MG63 (cell line): ENCODE measurements at regions not wholly inside any gene's neighbourhood (a gene's known extent, or its start where the extent isn't known, plus 50 kb on each side); places are given as distances from the start of the nearest gene placed in this dataset.

Experiments used
- DNase-seq: peaks from one replicate; pipeline ENCODE4 v3.0.0-alpha.2; 2020
- H3K27me3 ChIP-seq: fragments of 250-450 bp; sonication (Bioruptor Pico); 2 replicates; pipeline ENCODE4 v1.5.1; 2020; ENCODE audit warnings: mild to moderate bottlenecking, moderate library complexity
- H3K36me3 ChIP-seq: fragments of 250-450 bp; sonication (Bioruptor Pico); 2 replicates; pipeline ENCODE4 v1.5.1; 2020; ENCODE audit warnings: mild to moderate bottlenecking, moderate library complexity
- H3K4me3 ChIP-seq: fragments of 250-450 bp; sonication (Bioruptor Pico); 2 replicates; pipeline ENCODE4 v1.5.1; 2020; ENCODE audit warnings: mild to moderate bottlenecking, moderate library complexity
- H3K9me3 ChIP-seq: fragments of 250-450 bp; sonication (Bioruptor Pico); 2 replicates; pipeline ENCODE4 v1.5.1; 2020; ENCODE audit warnings: mild to moderate bottlenecking, moderate library complexity

- H3K4me3 ChIP-seq: no peak overlapping the region
- no peaks in the 10 kb centered on the region for H3K9me3 ChIP-seq
- DNase-seq: no peak
Measured at GRCh38 chr6:167493310-167493709, 168.4 kb downstream of the TTLL2 start.

GRCh38 chr6:167493976-167494697, 169.3 kb downstream of the TTLL2 start:
- no peak for DNase-seq
- H3K27me3 ChIP-seq: no peaks in the 10 kb centered on the region
- H3K9me3 ChIP-seq: no peaks in the 10 kb centered on the region
- no peak overlapping the region for H3K4me3 ChIP-seq
- H3K36me3 ChIP-seq: no peaks in the 10 kb centered on the region

More at GRCh38 chr6:167493310-167493709, 168.4 kb downstream of the TTLL2 start:
- Histone ChIP-seq H3K36me3 (no peaks in the 10 kb centered on the region), H3K27me3 (no peaks in the 10 kb centered on the region)

- Histone ChIP-seq H3K4me3 (no peak overlapping the region), H3K9me3 (no peaks in the 10 kb centered on the region), H3K36me3 (no peaks in the 10 kb centered on the region), H3K27me3 (no peaks in the 10 kb centered on the region)
- DNase-seq: no peak
Measured at GRCh38 chr6:167494698-167495435, 170.0 kb downstream of the TTLL2 start.

- H3K4me3 ChIP-seq: no peak overlapping the region
- no peaks in the 10 kb centered on the region for H3K9me3 ChIP-seq
- H3K36me3 ChIP-seq: no peaks in the 10 kb centered on the region
- H3K27me3 ChIP-seq: no peaks in the 10 kb centered on the region
- no peak for DNase-seq
Measured at GRCh38 chr6:167495506-167496401, 170.9 kb downstream of the TTLL2 start.

- no peaks in the 10 kb centered on the region for H3K36me3 ChIP-seq
- H3K9me3 ChIP-seq: no peaks in the 10 kb centered on the region
- no peaks in the 10 kb centered on the region for H3K27me3 ChIP-seq
- no peak overlapping the region for H3K4me3 ChIP-seq
- no peak for DNase-seq
Measured at GRCh38 chr6:167496707-167497106, 171.8 kb downstream of the TTLL2 start.

- Histone ChIP-seq H3K36me3 (no peaks in the 10 kb centered on the region), H3K9me3 (no peaks in the 10 kb centered on the region)
- no peak for DNase-seq
Measured at GRCh38 chr6:167497428-167498056, 172.7 kb downstream of the TTLL2 start.

GRCh38 chr6:167499161-167499660, 174.3 kb downstream of the TTLL2 start:
- Histone ChIP-seq H3K4me3 (no peak overlapping the region), H3K36me3 (no peaks in the 10 kb centered on the region), H3K27me3 (no peaks in the 10 kb centered on the region), H3K9me3 (no peaks in the 10 kb centered on the region)
- DNase-seq: no peak

More at GRCh38 chr6:167497428-167498056, 172.7 kb downstream of the TTLL2 start:
- Histone ChIP-seq H3K4me3 (no peak overlapping the region), H3K27me3 (no peaks in the 10 kb centered on the region)

GRCh38 chr6:167500961-167501360, 176.1 kb downstream of the TTLL2 start:
- Histone ChIP-seq H3K9me3 (no peaks in the 10 kb centered on the region), H3K36me3 (no peaks in the 10 kb centered on the region), H3K27me3 (no peaks in the 10 kb centered on the region), H3K4me3 (no peak overlapping the region)
- DNase-seq: no peak

GRCh38 chr6:167501831-167502385, 177.0 kb downstream of the TTLL2 start:
- H3K27me3 ChIP-seq: no peaks in the 10 kb centered on the region
- H3K36me3 ChIP-seq: no peaks in the 10 kb centered on the region
- no peak overlapping the region for H3K4me3 ChIP-seq
- peak; percentile 23 for DNase-seq
- H3K9me3 ChIP-seq: no peaks in the 10 kb centered on the region

- DNase-seq: no peak
- H3K9me3 ChIP-seq: no peaks in the 10 kb centered on the region
- no peaks in the 10 kb centered on the region for H3K36me3 ChIP-seq
Measured at GRCh38 chr6:167502471-167502870, 177.6 kb downstream of the TTLL2 start.

GRCh38 chr6:167504385-167504961, 179.6 kb downstream of the TTLL2 start:
- Histone ChIP-seq H3K27me3 (no peaks in the 10 kb centered on the region), H3K4me3 (no peak overlapping the region), H3K36me3 (no peaks in the 10 kb centered on the region), H3K9me3 (no peaks in the 10 kb centered on the region)
- no peak for DNase-seq

More at GRCh38 chr6:167502471-167502870, 177.6 kb downstream of the TTLL2 start:
- Histone ChIP-seq H3K27me3 (no peaks in the 10 kb centered on the region), H3K4me3 (no peak overlapping the region)

GRCh38 chr6:167505199-167505598, 180.3 kb downstream of the TTLL2 start:
- DNase-seq: no peak
- Histone ChIP-seq H3K9me3 (no peaks in the 10 kb centered on the region), H3K27me3 (no peaks in the 10 kb centered on the region)

GRCh38 chr6:167505782-167506181, 180.9 kb downstream of the TTLL2 start:
- H3K9me3 ChIP-seq: no peaks in the 10 kb centered on the region
- no peak overlapping the region for H3K4me3 ChIP-seq
- DNase-seq: no peak
- H3K27me3 ChIP-seq: no peaks in the 10 kb centered on the region
- no peaks in the 10 kb centered on the region for H3K36me3 ChIP-seq

More at GRCh38 chr6:167505199-167505598, 180.3 kb downstream of the TTLL2 start:
- Histone ChIP-seq H3K36me3 (no peaks in the 10 kb centered on the region), H3K4me3 (no peak overlapping the region)

GRCh38 chr6:167506443-167507301, 181.8 kb downstream of the TTLL2 start:
- Histone ChIP-seq H3K9me3 (no peaks in the 10 kb centered on the region), H3K36me3 (no peaks in the 10 kb centered on the region), H3K4me3 (no peak overlapping the region), H3K27me3 (no peaks in the 10 kb centered on the region)
- DNase-seq: no peak

GRCh38 chr6:167507376-167507945, 182.6 kb downstream of the TTLL2 start:
- no peaks in the 10 kb centered on the region for H3K27me3 ChIP-seq
- no peak overlapping the region for H3K4me3 ChIP-seq
- no peaks in the 10 kb centered on the region for H3K36me3 ChIP-seq
- no peak for DNase-seq
- H3K9me3 ChIP-seq: no peaks in the 10 kb centered on the region
